ENCODE measurements at regions not wholly inside any gene's neighbourhood (a gene's known extent, or its start where the extent isn't known, plus 50 kb on each side); places are given as distances from the start of the nearest gene placed in this dataset.

GRCh38 chr11:19499999-19500398 is 212.6 kb upstream of the NAV2 start:
- H3K9me3 ChIP-seq (ENCODE audit: control insufficient read depth, insufficient read depth, low read length) = no peaks in the 10 kb centered on the region
- no peaks in the 10 kb centered on the region for H3K4me1 ChIP-seq (ENCODE audit: insufficient read depth, low read length)
- H3K36me3 ChIP-seq (ENCODE audit: insufficient read depth, low read length) = no peaks in the 10 kb centered on the region
- H3K9ac ChIP-seq (ENCODE audit: low read depth, low read length) = no peak overlapping the region

- Histone ChIP-seq H3K36me3 (ENCODE audit: insufficient read depth, low read length) (no peaks in the 10 kb centered on the region), H3K9ac (ENCODE audit: low read depth, low read length) (no peak overlapping the region), H3K4me1 (ENCODE audit: insufficient read depth, low read length) (no peaks in the 10 kb centered on the region), H3K9me3 (ENCODE audit: control insufficient read depth, insufficient read depth, low read length) (no peaks in the 10 kb centered on the region)
These were observed 213.5 kb upstream of the NAV2 start for GRCh38 chr11:19499026-19499669.

- H3K4me1 ChIP-seq (ENCODE audit: insufficient read depth, low read length) = no peaks in the 10 kb centered on the region
- no peaks in the 10 kb centered on the region for H3K9me3 ChIP-seq (ENCODE audit: control insufficient read depth, insufficient read depth, low read length)
- H3K36me3 ChIP-seq (ENCODE audit: insufficient read depth, low read length) = no peaks in the 10 kb centered on the region; the same call in 1 of the 2 replicates
- no peak overlapping the region for H3K9ac ChIP-seq (ENCODE audit: low read depth, low read length)
These were observed 219.0 kb upstream of the NAV2 start for GRCh38 chr11:19493446-19494213.

GRCh38 chr11:19482319-19483100 is 230.1 kb upstream of the NAV2 start:
- H3K9me3 ChIP-seq (ENCODE audit: control insufficient read depth, insufficient read depth, low read length) = no peaks in the 10 kb centered on the region
- no peaks in the 10 kb centered on the region for H3K36me3 ChIP-seq (ENCODE audit: insufficient read depth, low read length)
- H3K4me1 ChIP-seq (ENCODE audit: insufficient read depth, low read length) = no peaks in the 10 kb centered on the region
- H3K9ac ChIP-seq (ENCODE audit: low read depth, low read length) = no peak overlapping the region

- no peak overlapping the region for H3K9ac ChIP-seq (ENCODE audit: low read depth, low read length)
- H3K36me3 ChIP-seq (ENCODE audit: insufficient read depth, low read length) = no peaks in the 10 kb centered on the region
- H3K4me1 ChIP-seq (ENCODE audit: insufficient read depth, low read length) = peaks cover 2% of the 10 kb centered on the region; the same call in 1 of the 2 replicates
- H3K9me3 ChIP-seq (ENCODE audit: control insufficient read depth, insufficient read depth, low read length) = no peaks in the 10 kb centered on the region
These were observed 232.1 kb upstream of the NAV2 start for GRCh38 chr11:19480540-19480939.

- no peak overlapping the region for H3K9ac ChIP-seq (ENCODE audit: low read depth, low read length)
- H3K4me1 ChIP-seq (ENCODE audit: insufficient read depth, low read length) = peaks cover 12% of the 10 kb centered on the region; the same call in 1 of the 2 replicates
- H3K9me3 ChIP-seq (ENCODE audit: control insufficient read depth, insufficient read depth, low read length) = no peaks in the 10 kb centered on the region
- no peaks in the 10 kb centered on the region for H3K36me3 ChIP-seq (ENCODE audit: insufficient read depth, low read length)
These were observed 233.7 kb upstream of the NAV2 start for GRCh38 chr11:19478891-19479290.

GRCh38 chr11:19474954-19475721 is 234.4 kb upstream of the E2F8 start:
- Histone ChIP-seq H3K9me3 (ENCODE audit: control insufficient read depth, insufficient read depth, low read length) (no peaks in the 10 kb centered on the region), H3K36me3 (ENCODE audit: insufficient read depth, low read length) (no peaks in the 10 kb centered on the region), H3K4me1 (ENCODE audit: insufficient read depth, low read length) (peaks cover 12% of the 10 kb centered on the region; the same call in 1 of the 2 replicates), H3K9ac (ENCODE audit: low read depth, low read length) (no peak overlapping the region)

GRCh38 chr11:19474211-19474610 is 233.5 kb upstream of the E2F8 start:
- H3K4me1 ChIP-seq (ENCODE audit: insufficient read depth, low read length) = peaks cover 12% of the 10 kb centered on the region; the same call in 1 of the 2 replicates
- no peak overlapping the region for H3K9ac ChIP-seq (ENCODE audit: low read depth, low read length)
- H3K9me3 ChIP-seq (ENCODE audit: control insufficient read depth, insufficient read depth, low read length) = no peaks in the 10 kb centered on the region
- no peaks in the 10 kb centered on the region for H3K36me3 ChIP-seq (ENCODE audit: insufficient read depth, low read length)

GRCh38 chr11:19472679-19473078 is 231.9 kb upstream of the E2F8 start:
- Histone ChIP-seq H3K4me1 (ENCODE audit: insufficient read depth, low read length) (peaks cover 12% of the 10 kb centered on the region; the same call in 1 of the 2 replicates), H3K9ac (ENCODE audit: low read depth, low read length) (no peak overlapping the region), H3K9me3 (ENCODE audit: control insufficient read depth, insufficient read depth, low read length) (no peaks in the 10 kb centered on the region), H3K36me3 (ENCODE audit: insufficient read depth, low read length) (no peaks in the 10 kb centered on the region)

- Histone ChIP-seq H3K4me1 (ENCODE audit: insufficient read depth, low read length) (no peaks in the 10 kb centered on the region), H3K36me3 (ENCODE audit: insufficient read depth, low read length) (no peaks in the 10 kb centered on the region), H3K9me3 (ENCODE audit: control insufficient read depth, insufficient read depth, low read length) (no peaks in the 10 kb centered on the region), H3K9ac (ENCODE audit: low read depth, low read length) (no peak overlapping the region)
These were observed 227.2 kb upstream of the E2F8 start for GRCh38 chr11:19467904-19468303.

- Histone ChIP-seq H3K9ac (ENCODE audit: low read depth, low read length) (no peak overlapping the region), H3K36me3 (ENCODE audit: insufficient read depth, low read length) (no peaks in the 10 kb centered on the region), H3K9me3 (ENCODE audit: control insufficient read depth, insufficient read depth, low read length) (no peaks in the 10 kb centered on the region), H3K4me1 (ENCODE audit: insufficient read depth, low read length) (no peaks in the 10 kb centered on the region)
These were observed 225.6 kb upstream of the E2F8 start for GRCh38 chr11:19466314-19466713.

- no peaks in the 10 kb centered on the region for H3K4me1 ChIP-seq (ENCODE audit: insufficient read depth, low read length)
These were observed 223.2 kb upstream of the E2F8 start for GRCh38 chr11:19463976-19464375.

GRCh38 chr11:19460718-19461405 is 220.1 kb upstream of the E2F8 start:
- Histone ChIP-seq H3K9ac (ENCODE audit: low read depth, low read length) (no peak overlapping the region), H3K4me1 (ENCODE audit: insufficient read depth, low read length) (0 out of 2 replicates have a peak, but pooled peaks cover 5% of the 10 kb centered on the region), H3K36me3 (ENCODE audit: insufficient read depth, low read length) (no peaks in the 10 kb centered on the region), H3K9me3 (ENCODE audit: control insufficient read depth, insufficient read depth, low read length) (no peaks in the 10 kb centered on the region)

More at GRCh38 chr11:19463976-19464375, 223.2 kb upstream of the E2F8 start:
- no peaks in the 10 kb centered on the region for H3K36me3 ChIP-seq (ENCODE audit: insufficient read depth, low read length)
- no peak overlapping the region for H3K9ac ChIP-seq (ENCODE audit: low read depth, low read length)
- H3K9me3 ChIP-seq (ENCODE audit: control insufficient read depth, insufficient read depth, low read length) = no peaks in the 10 kb centered on the region

All from ES-I3 (cell line).